Stimulated activated effector memory CD8-positive, alpha-beta T cell treated with anti-CD3 and anti-CD28 coated beads, Interleukin-12 subunit alpha, Interleukin-12 subunit beta, amount 100 ng/mL, for 72 hours (primary cell): ENCODE measurements at regions not wholly inside any gene's neighbourhood (a gene's known extent, or its start where the extent isn't known, plus 50 kb on each side); places are given as distances from the start of the nearest gene placed in this dataset.
A peak's percentile ranks its signal among the peaks of the same experiment; 100 is the strongest.
"Not testable (repeated sequence)": the region's sequence is repeated elsewhere in the genome, so short reads cannot be mapped to it uniquely, and the experiment has no call there.

Experiments
- ATAC-seq: fragments of 150-1000 bp; cut with Tn5 transposase; 2 replicates; pipeline ENCODE4 v1.10.0; 2021
- DNase-seq, 2 donors: peaks; one replicate each; pipeline ENCODE4 v3.0.0; 2021 to 2022; ENCODE audit warnings: low spot score in 2 of 2
- H3K27ac Mint-ChIP-seq: one replicate; pipeline ENCODE4 v1.8.0; 2022; ENCODE audit warnings: mild to moderate bottlenecking, mixed read lengths
- H3K36me3 Mint-ChIP-seq: one replicate; pipeline ENCODE4 v1.8.0; 2022; ENCODE audit warnings: mild to moderate bottlenecking, mixed read lengths
- H3K4me1 Mint-ChIP-seq: one replicate; pipeline ENCODE4 v1.8.0; 2022; ENCODE audit warnings: mixed read lengths
- H3K4me3 Mint-ChIP-seq: one replicate; pipeline ENCODE4 v1.8.0; 2022; ENCODE audit warnings: mild to moderate bottlenecking, mixed read lengths
- H3K9me3 Mint-ChIP-seq: one replicate; pipeline ENCODE4 v1.8.0; 2022; ENCODE audit warnings: mixed read lengths

GRCh38 chr14:22106700-22107697 is 433.4 kb upstream of the OR4E1 start:
- Mint-ChIP-seq H3K27ac (peak overlapping the region; percentile 63), H3K4me3 (no peak overlapping the region), H3K36me3 (no peaks in the 10 kb centered on the region), H3K9me3 (no peaks in the 10 kb centered on the region), H3K4me1 (no peaks in the 10 kb centered on the region)
- DNase-seq (no peak), ATAC-seq (peak; percentile 47)

GRCh38 chr14:22105624-22106006 is 432.0 kb upstream of the OR4E1 start:
- Mint-ChIP-seq H3K4me1 (no peaks in the 10 kb centered on the region), H3K9me3 (no peaks in the 10 kb centered on the region), H3K36me3 (no peaks in the 10 kb centered on the region), H3K27ac (no peak overlapping the region), H3K4me3 (peak overlapping the region; percentile 34)
- no peak for ATAC-seq
- no peak for DNase-seq

- H3K4me1 Mint-ChIP-seq = no peaks in the 10 kb centered on the region
- ATAC-seq (peak; percentile 37), DNase-seq (no peak)
- no peaks in the 10 kb centered on the region for H3K36me3 Mint-ChIP-seq
- H3K27ac Mint-ChIP-seq = no peak overlapping the region
- H3K4me3 Mint-ChIP-seq = peak overlapping the region; percentile 34
- no peaks in the 10 kb centered on the region for H3K9me3 Mint-ChIP-seq
Observed at GRCh38 chr14:22105006-22105623, 431.5 kb upstream of the OR4E1 start.

GRCh38 chr14:22100764-22101120 is 427.1 kb upstream of the OR4E1 start:
- not testable (repeated sequence) for H3K4me3 Mint-ChIP-seq, H3K27ac Mint-ChIP-seq, DNase-seq, H3K36me3 Mint-ChIP-seq, ATAC-seq, H3K9me3 Mint-ChIP-seq, H3K4me1 Mint-ChIP-seq

- DNase-seq (no peak), ATAC-seq (peak; percentile 68)
- Mint-ChIP-seq H3K4me3 (no peak overlapping the region), H3K27ac (no peak overlapping the region), H3K4me1 (no peaks in the 10 kb centered on the region), H3K36me3 (peaks cover 4% of the 10 kb centered on the region), H3K9me3 (no peaks in the 10 kb centered on the region)
Observed at GRCh38 chr14:22099942-22100763, 426.5 kb upstream of the OR4E1 start.

- H3K27ac Mint-ChIP-seq = no peak overlapping the region
- no peaks in the 10 kb centered on the region for H3K4me1 Mint-ChIP-seq
- no peaks in the 10 kb centered on the region for H3K9me3 Mint-ChIP-seq
- no peak for ATAC-seq
- DNase-seq = no peak
- peaks cover 4% of the 10 kb centered on the region for H3K36me3 Mint-ChIP-seq
- H3K4me3 Mint-ChIP-seq = no peak overlapping the region
Observed at GRCh38 chr14:22098435-22098834, 424.8 kb upstream of the OR4E1 start.

GRCh38 chr14:22097586-22098292 is 424.1 kb upstream of the OR4E1 start:
- peaks cover 4% of the 10 kb centered on the region for H3K36me3 Mint-ChIP-seq
- H3K4me3 Mint-ChIP-seq = no peak overlapping the region
- no peaks in the 10 kb centered on the region for H3K4me1 Mint-ChIP-seq
- DNase-seq = no peak
- no peaks in the 10 kb centered on the region for H3K9me3 Mint-ChIP-seq
- H3K27ac Mint-ChIP-seq = no peak overlapping the region
- no peak for ATAC-seq

GRCh38 chr14:22097072-22097471 is 423.5 kb upstream of the OR4E1 start:
- H3K4me1 Mint-ChIP-seq = no peaks in the 10 kb centered on the region
- H3K4me3 Mint-ChIP-seq = no peak overlapping the region
- peaks cover 4% of the 10 kb centered on the region for H3K36me3 Mint-ChIP-seq
- no peaks in the 10 kb centered on the region for H3K9me3 Mint-ChIP-seq
- no peak overlapping the region for H3K27ac Mint-ChIP-seq
- ATAC-seq (no peak), DNase-seq (no peak)

DNA sequence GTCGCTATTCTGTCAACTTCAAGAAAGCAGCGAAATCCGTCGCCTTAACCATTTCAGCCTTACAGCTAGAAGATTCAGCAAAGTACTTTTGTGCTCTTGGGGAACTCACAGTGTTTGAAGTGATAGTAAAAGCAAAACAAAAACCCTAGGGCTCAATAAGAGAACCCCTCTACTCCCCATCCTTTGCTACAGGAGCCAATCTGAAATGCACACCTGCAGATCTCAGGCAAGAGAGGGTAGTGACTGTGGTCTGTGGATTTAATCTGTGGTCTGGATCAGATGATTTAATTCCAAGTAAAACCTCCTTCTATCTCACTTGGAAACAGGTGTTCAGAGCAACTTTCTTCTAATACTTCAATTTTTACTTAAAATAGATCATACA is 422.9 kb upstream of the OR4E1 start:
- Mint-ChIP-seq H3K27ac (no peak overlapping the region), H3K9me3 (no peaks in the 10 kb centered on the region), H3K4me3 (no peak overlapping the region), H3K4me1 (no peaks in the 10 kb centered on the region), H3K36me3 (peaks cover 4% of the 10 kb centered on the region)
- ATAC-seq = no peak
- DNase-seq = no peak

GRCh38 chr14:22095860-22096513 is 422.4 kb upstream of the OR4E1 start:
- ATAC-seq (no peak), DNase-seq (no peak)
- Mint-ChIP-seq H3K4me1 (no peaks in the 10 kb centered on the region), H3K4me3 (peak overlapping the region; percentile 35), H3K9me3 (no peaks in the 10 kb centered on the region), H3K36me3 (peaks cover 4% of the 10 kb centered on the region), H3K27ac (no peak overlapping the region)

GRCh38 chr14:22089940-22090339 is 416.3 kb upstream of the OR4E1 start:
- DNase-seq (no peak), ATAC-seq (no peak)
- Mint-ChIP-seq H3K4me3 (no peak overlapping the region), H3K36me3 (no peaks in the 10 kb centered on the region), H3K27ac (no peak overlapping the region), H3K9me3 (no peaks in the 10 kb centered on the region), H3K4me1 (no peaks in the 10 kb centered on the region)

DNA sequence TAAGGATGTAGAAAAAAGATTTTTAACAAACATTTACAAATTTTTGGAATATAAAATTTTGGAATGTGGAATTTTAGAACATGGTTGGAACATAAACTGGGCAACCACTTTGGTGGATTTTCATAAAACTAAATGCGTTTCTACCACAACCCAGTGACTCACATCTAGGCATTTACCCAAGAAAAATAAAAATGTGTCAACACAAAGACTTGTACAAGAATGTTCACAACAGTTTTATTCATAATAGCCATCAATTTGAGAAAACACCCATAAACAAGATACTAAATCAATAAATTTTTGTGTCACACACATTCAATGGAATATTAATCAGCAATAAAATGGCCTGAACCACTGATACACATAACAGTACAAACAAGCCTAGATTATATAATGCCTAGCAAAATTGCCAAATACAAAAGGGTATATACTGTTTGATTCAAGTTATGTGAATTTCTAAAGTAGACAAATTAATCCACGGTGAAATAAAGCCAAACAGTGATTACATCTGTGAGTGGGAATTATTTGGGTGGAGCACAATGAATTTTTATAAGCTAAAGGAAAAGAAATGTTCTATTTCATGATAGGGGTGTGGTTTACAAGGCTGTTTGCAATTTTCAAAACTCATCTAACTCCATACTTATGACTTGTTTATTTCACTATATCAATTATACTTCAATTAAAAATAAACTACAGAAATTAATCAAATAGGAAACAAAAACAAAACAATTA is 415.2 kb upstream of the OR4E1 start:
- Mint-ChIP-seq H3K9me3 (no peaks in the 10 kb centered on the region), H3K4me1 (no peaks in the 10 kb centered on the region), H3K36me3 (no peaks in the 10 kb centered on the region), H3K4me3 (no peak overlapping the region), H3K27ac (no peak overlapping the region)
- no peak for DNase-seq
- no peak for ATAC-seq

GRCh38 chr14:22086131-22086530 is 412.5 kb upstream of the OR4E1 start:
- Mint-ChIP-seq H3K36me3 (no peaks in the 10 kb centered on the region), H3K4me1 (no peaks in the 10 kb centered on the region), H3K4me3 (peak overlapping the region; percentile 36), H3K9me3 (no peaks in the 10 kb centered on the region), H3K27ac (no peak overlapping the region)
- DNase-seq (no peak), ATAC-seq (no peak)
